CD4-positive, alpha-beta T cell (primary cell): ENCODE measurements at regions not wholly inside any gene's neighbourhood (a gene's known extent, or its start where the extent isn't known, plus 50 kb on each side); places are given as distances from the start of the nearest gene placed in this dataset.

Experiments
- ATAC-seq: fragments of 200-7000 bp; cut with Tn5 transposase; one replicate; pipeline ENCODE4 v1.10.0; 2022; ENCODE audit warnings: mild to moderate bottlenecking; ENCODE audit not compliant: poor library complexity
- CTCF ChIA-PET: fragments of 350-600 bp; sonication (Branson Sonifier 250); formaldehyde crosslinking; loops from one replicate; lab custom pipeline; 2021; ENCODE audit warnings: antibody characterized with exemption, inconsistent platforms; lab: Charles Lee
- POLR2A ChIA-PET: fragments of 350-600 bp; sonication (Branson Sonifier 250); formaldehyde crosslinking; loops from one replicate; lab custom pipeline; 2021; ENCODE audit warnings: antibody characterized with exemption, inconsistent platforms; lab: Charles Lee
- DNase-seq, 14 experiments: peaks; one replicate each; pipeline ENCODE4 v3.0.0-alpha.2; 2013 to 2020; ENCODE audit warnings: mixed read lengths in 2 of 14
- H3K27ac ChIP-seq, 2 donors: one replicate each; pipeline versions ENCODE4 v1.5.1 to v1.7.0; 2013; ENCODE audit warnings: low read length in 2 of 2, low read depth in 1 of 2, mild to moderate bottlenecking in 1 of 2
- H3K27me3 ChIP-seq, 2 experiments: 1 replicate in 1 of 2; 2 replicates in 1 of 2; pipeline versions ENCODE4 v1.6.1 to v1.7.0; 2013; ENCODE audit warnings: low read length in 2 of 2, control low read depth in 1 of 2, mild to moderate bottlenecking in 1 of 2, moderate library complexity in 1 of 2; ENCODE audit not compliant: insufficient read depth in 2 of 2, control insufficient read depth in 1 of 2
- H3K36me3 ChIP-seq: one replicate; pipeline ENCODE4 v1.6.1; 2013; ENCODE audit warnings: low read length, control low read depth; ENCODE audit not compliant: insufficient read depth
- H3K4me1 ChIP-seq: one replicate; pipeline ENCODE4 v1.6.1; 2013; ENCODE audit warnings: low read length, control low read depth; ENCODE audit not compliant: insufficient read depth
- H3K4me3 ChIP-seq: one replicate; pipeline ENCODE4 v1.5.1; 2013; ENCODE audit warnings: mild to moderate bottlenecking, low read length, moderate library complexity
- H3K9me3 ChIP-seq, 2 experiments: 1 replicate in 1 of 2; 2 replicates in 1 of 2; pipeline versions ENCODE4 v1.6.1 to v1.7.0; 2013; ENCODE audit warnings: low read length in 2 of 2, mild to moderate bottlenecking in 2 of 2, control low read depth in 1 of 2, moderate library complexity in 1 of 2; ENCODE audit not compliant: control insufficient read depth in 1 of 2, insufficient read depth in 1 of 2
- H3K27ac Mint-ChIP-seq: one replicate; pipeline ENCODE4 v1.8.0; 2020; ENCODE audit warnings: mixed read lengths
- H3K27me3 Mint-ChIP-seq: one replicate; pipeline ENCODE4 v1.8.0; 2021; ENCODE audit warnings: mixed read lengths
- H3K36me3 Mint-ChIP-seq: one replicate; pipeline ENCODE4 v1.8.0; 2021; ENCODE audit warnings: low read depth, mixed read lengths
- H3K4me1 Mint-ChIP-seq: one replicate; pipeline ENCODE4 v1.8.0; 2021; ENCODE audit warnings: low read depth, mixed read lengths
- H3K4me3 Mint-ChIP-seq: one replicate; pipeline ENCODE4 v1.8.0; 2020; ENCODE audit warnings: mild to moderate bottlenecking, mixed read lengths
- H3K9me3 Mint-ChIP-seq: one replicate; pipeline ENCODE4 v1.8.0; 2020; ENCODE audit warnings: mixed read lengths
- intact Hi-C, 2 experiments: fragments of 100-400 bp; cut with DNase I in 1 of 2; cut with micrococcal nuclease in 1 of 2; formaldehyde crosslinking; loops; one replicate each; pipeline versions ENCODE4 v1.15.1 to v1.9.0; 2023 to 2025; cut with DNase I, micrococcal nuclease
- TF ChIP-seq, protein P1 (sequence below): fragments of 200-600 bp; IDR thresholded peaks from one replicate; pipeline ENCODE4 v1.8.0; 2022; ENCODE audit warnings: antibody characterized with exemption, mild to moderate bottlenecking

DNA sequence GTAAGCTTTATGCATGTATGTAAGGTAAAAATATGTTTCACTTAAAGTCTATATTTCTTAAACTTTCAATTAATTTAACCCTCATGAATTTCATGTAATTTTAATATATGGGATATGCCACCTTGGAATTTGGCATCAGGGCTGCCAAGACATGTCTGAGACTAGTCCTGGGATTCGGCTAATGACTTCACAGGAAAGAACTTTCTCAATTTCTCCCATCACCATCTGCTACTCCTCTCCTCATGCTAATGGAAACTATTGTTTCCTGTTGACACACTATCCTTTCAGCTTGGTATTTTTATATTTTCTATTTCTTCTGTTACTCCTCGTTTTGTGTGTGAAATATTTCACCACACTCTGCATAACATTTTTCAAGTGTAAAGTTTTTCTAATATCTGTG lies 205.9 kb downstream of the ARL4A start:
- DNase-seq: no peak
- POLR2A ChIA-PET: no interaction called here
- Histone ChIP-seq H3K9me3 (no peaks in the 10 kb centered on the region), H3K27ac (no peak overlapping the region), H3K4me3 (no peak overlapping the region), H3K27me3 (no peaks in the 10 kb centered on the region), H3K36me3 (no peaks in the 10 kb centered on the region), H3K4me1 (no peaks in the 10 kb centered on the region)
- no peak for ATAC-seq
- Mint-ChIP-seq H3K9me3 (no peaks in the 10 kb centered on the region), H3K27ac (no peak overlapping the region), H3K4me1 (no peaks in the 10 kb centered on the region), H3K36me3 (no peaks in the 10 kb centered on the region), H3K4me3 (no peak overlapping the region), H3K27me3 (no peaks in the 10 kb centered on the region)
- CTCF ChIA-PET: no interaction called here
- intact Hi-C loops: no loop called here
- TF ChIP-seq, protein P1, sequence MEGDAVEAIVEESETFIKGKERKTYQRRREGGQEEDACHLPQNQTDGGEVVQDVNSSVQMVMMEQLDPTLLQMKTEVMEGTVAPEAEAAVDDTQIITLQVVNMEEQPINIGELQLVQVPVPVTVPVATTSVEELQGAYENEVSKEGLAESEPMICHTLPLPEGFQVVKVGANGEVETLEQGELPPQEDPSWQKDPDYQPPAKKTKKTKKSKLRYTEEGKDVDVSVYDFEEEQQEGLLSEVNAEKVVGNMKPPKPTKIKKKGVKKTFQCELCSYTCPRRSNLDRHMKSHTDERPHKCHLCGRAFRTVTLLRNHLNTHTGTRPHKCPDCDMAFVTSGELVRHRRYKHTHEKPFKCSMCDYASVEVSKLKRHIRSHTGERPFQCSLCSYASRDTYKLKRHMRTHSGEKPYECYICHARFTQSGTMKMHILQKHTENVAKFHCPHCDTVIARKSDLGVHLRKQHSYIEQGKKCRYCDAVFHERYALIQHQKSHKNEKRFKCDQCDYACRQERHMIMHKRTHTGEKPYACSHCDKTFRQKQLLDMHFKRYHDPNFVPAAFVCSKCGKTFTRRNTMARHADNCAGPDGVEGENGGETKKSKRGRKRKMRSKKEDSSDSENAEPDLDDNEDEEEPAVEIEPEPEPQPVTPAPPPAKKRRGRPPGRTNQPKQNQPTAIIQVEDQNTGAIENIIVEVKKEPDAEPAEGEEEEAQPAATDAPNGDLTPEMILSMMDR: no peak

DNA sequence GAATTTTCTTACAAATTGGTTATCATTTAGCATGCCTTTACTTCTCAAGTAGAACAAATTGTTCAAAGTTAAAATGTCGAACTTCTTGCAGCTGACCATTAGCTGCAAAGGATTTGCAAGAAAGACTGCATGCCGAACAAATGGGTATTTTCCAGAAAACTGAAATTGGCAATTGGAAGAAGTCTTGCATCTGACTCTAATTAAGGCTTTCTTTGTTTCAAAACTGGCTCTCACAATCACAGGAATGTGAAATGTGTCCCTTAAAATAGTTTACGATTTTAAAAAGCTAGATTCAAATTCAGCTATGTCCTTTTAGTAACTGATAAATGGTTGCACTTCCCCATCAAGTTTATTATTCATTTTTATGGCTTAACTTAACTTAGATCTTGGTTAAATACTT lies 207.9 kb downstream of the ARL4A start:
- ATAC-seq: no peak
- no peaks in the 10 kb centered on the region for H3K36me3 Mint-ChIP-seq
- Histone ChIP-seq H3K9me3 (no peaks in the 10 kb centered on the region), H3K27me3 (no peaks in the 10 kb centered on the region), H3K27ac (no peak overlapping the region), H3K4me1 (no peaks in the 10 kb centered on the region), H3K4me3 (no peak overlapping the region), H3K36me3 (no peaks in the 10 kb centered on the region)
- TF ChIP-seq, protein P1: no peak
- H3K27me3 Mint-ChIP-seq: no peaks in the 10 kb centered on the region
- POLR2A ChIA-PET: no interaction called here
- intact Hi-C loops: no loop called here
- no peaks in the 10 kb centered on the region for H3K4me1 Mint-ChIP-seq
- H3K27ac Mint-ChIP-seq: no peak overlapping the region
- no peaks in the 10 kb centered on the region for H3K9me3 Mint-ChIP-seq
- no peak overlapping the region for H3K4me3 Mint-ChIP-seq
- CTCF ChIA-PET: no interaction called here
- DNase-seq: no peak

DNA sequence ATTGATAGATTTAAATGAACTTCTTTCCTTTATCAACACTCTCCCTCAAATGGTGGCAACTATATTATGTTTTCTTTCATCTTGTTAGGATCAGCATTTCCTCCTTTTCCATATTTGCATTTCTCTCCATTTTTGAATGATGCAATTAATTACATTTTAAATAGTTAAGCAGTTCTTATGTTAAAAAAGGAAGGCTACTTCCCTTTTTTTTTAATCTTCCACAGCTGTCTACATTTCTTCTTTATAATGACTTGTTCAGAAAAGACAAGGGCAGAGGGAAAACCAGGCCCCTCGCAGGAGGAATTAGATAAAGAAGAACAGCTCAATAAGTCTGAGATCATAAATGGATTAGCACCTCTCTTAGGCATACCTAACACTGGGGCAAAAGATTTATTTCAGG lies 208.9 kb downstream of the ARL4A start:
- Mint-ChIP-seq H3K9me3 (no peaks in the 10 kb centered on the region), H3K4me3 (no peak overlapping the region), H3K4me1 (no peaks in the 10 kb centered on the region), H3K36me3 (no peaks in the 10 kb centered on the region), H3K27me3 (no peaks in the 10 kb centered on the region), H3K27ac (no peak overlapping the region)
- Histone ChIP-seq H3K9me3 (no peaks in the 10 kb centered on the region), H3K27ac (no peak overlapping the region), H3K36me3 (no peaks in the 10 kb centered on the region), H3K4me1 (no peaks in the 10 kb centered on the region), H3K27me3 (no peaks in the 10 kb centered on the region), H3K4me3 (no peak overlapping the region)
- intact Hi-C loops: no loop called here
- TF ChIP-seq, protein P1: no peak
- ChIA-PET POLR2A (no interaction called here), CTCF (interaction anchor here (1.1 to 1.2 kb wide), 2 partner anchors 10 to 210 kb away, joined by 3 to 4 read pairs; no protein-coding TSS in a partner anchor)
- DNase-seq (no peak), ATAC-seq (no peak)
